SK-N-SH (cell line): ENCODE measurements at regions not wholly inside any gene's neighbourhood (a gene's known extent, or its start where the extent isn't known, plus 50 kb on each side); places are given as distances from the start of the nearest gene placed in this dataset.

ENCODE experiments used
- CTCF ChIA-PET: fragments of 300-600, 350-600 bp; formaldehyde crosslinking; extraction: SDS; loops from one replicate; lab custom pipeline; 2021; lab: Yijun Ruan, JAX
- POLR2A ChIA-PET: fragments of 350-600 bp; sonication (Branson Sonifier 250); formaldehyde crosslinking; extraction: SDS; loops from one replicate; lab custom pipeline; 2020; ENCODE audit warnings: antibody characterized with exemption, inconsistent platforms; lab: Yijun Ruan, JAX
- DNase-seq: peaks from one replicate; pipeline ENCODE4 v3.0.0; 2012
- H2AFZ ChIP-seq: fragments of 200-600 bp; sonication (generic); 2 replicates; pipeline ENCODE4 v1.8.1; 2016; ENCODE audit warnings: antibody characterized with exemption, mild to moderate bottlenecking, low read depth
- H3F3A ChIP-seq: fragments of 200-600 bp; sonication (generic); replicated peaks from 2 replicates; pipeline ENCODE3; 2016; ENCODE audit warnings: antibody characterized with exemption, mild to moderate bottlenecking; ENCODE audit not compliant: insufficient read depth
- H3K27ac ChIP-seq, 2 experiments: fragments of 200-500 bp in 1 of 2; fragments of 200-600 bp in 1 of 2; sonication (Bioruptor generic) in 1 of 2; sonication (generic), shearing (Covaris generic) in 1 of 2; 2 replicates each; pipeline versions ENCODE4 v1.5.1 to v1.6.1; 2014 to 2016; ENCODE audit warnings: low read depth in 2 of 2, inconsistent platforms in 1 of 2, low read length in 1 of 2, mild to moderate bottlenecking in 1 of 2, mixed read lengths in 1 of 2
- H3K27me3 ChIP-seq: fragments of 200-600 bp; sonication (generic), shearing (Covaris generic); 2 replicates; pipeline ENCODE4 v1.6.1; 2016; ENCODE audit warnings: mixed run types; ENCODE audit not compliant: insufficient read depth
- H3K36me3 ChIP-seq, 2 experiments: fragments of 200-500 bp in 1 of 2; fragments of 200-600 bp in 1 of 2; sonication (Bioruptor generic) in 1 of 2; sonication (generic) in 1 of 2; replicated peaks in 1 of 2; 2 replicates each; pipeline versions ENCODE3 to v1.5.1; 2014 to 2016; ENCODE audit warnings: low read length in 1 of 2, mild to moderate bottlenecking in 1 of 2; ENCODE audit not compliant: insufficient read depth in 2 of 2, control insufficient read depth in 1 of 2
- H3K4me1 ChIP-seq, 2 experiments: fragments of 200-500 bp in 1 of 2; fragments of 200-600 bp in 1 of 2; sonication (Bioruptor generic) in 1 of 2; sonication (generic), shearing (Covaris generic) in 1 of 2; 2 replicates each; pipeline versions ENCODE4 v1.5.1 to v1.6.1; 2014 to 2016; ENCODE audit warnings: low read depth in 1 of 2, low read length in 1 of 2, mixed run types in 1 of 2; ENCODE audit not compliant: insufficient read depth in 2 of 2, control insufficient read depth in 1 of 2
- H3K4me2 ChIP-seq: fragments of 200-600 bp; sonication (generic), shearing (Covaris generic); 2 replicates; pipeline ENCODE4 v1.6.1; 2017; ENCODE audit warnings: mixed run types
- H3K4me3 ChIP-seq, 2 experiments: fragments of 200-500 bp in 1 of 2; fragments of 200-600 bp in 1 of 2; sonication (Bioruptor generic) in 1 of 2; sonication (generic), shearing (Covaris generic) in 1 of 2; 2 replicates each; pipeline versions ENCODE4 v1.5.1 to v1.8.1; 2014 to 2016; ENCODE audit warnings: low read depth in 2 of 2, inconsistent platforms in 1 of 2, low read length in 1 of 2, mild to moderate bottlenecking in 1 of 2, mixed read lengths in 1 of 2, moderate library complexity in 1 of 2
- H3K79me2 ChIP-seq: fragments of 200-600 bp; sonication (generic); 2 replicates; pipeline ENCODE4 v1.8.1; 2017; ENCODE audit warnings: mild to moderate bottlenecking; ENCODE audit not compliant: insufficient read depth
- H3K9ac ChIP-seq: fragments of 200-600 bp; sonication (generic); 2 replicates; pipeline ENCODE4 v1.6.1; 2017; ENCODE audit warnings: mixed run types
- H3K9me2 ChIP-seq: fragments of 200-600 bp; sonication (generic); 2 replicates; pipeline ENCODE4 v1.6.1; 2017; ENCODE audit warnings: mixed run types
- H3K9me3 ChIP-seq: fragments of 200-600 bp; sonication (generic); 2 replicates; pipeline ENCODE4 v1.6.1; 2017; ENCODE audit warnings: mixed run types, mild to moderate bottlenecking, moderate library complexity
- H4K20me1 ChIP-seq: fragments of 200-600 bp; sonication (generic); 2 replicates; pipeline ENCODE4 v1.6.1; 2017; ENCODE audit warnings: mild to moderate bottlenecking, mixed run types; ENCODE audit not compliant: insufficient read depth
- CHD2 ChIP-seq: fragments of 150-350 bp; IDR thresholded peaks from 2 replicates; pipeline ENCODE4 v1.6.1; 2018; ENCODE audit warnings: low read length; ENCODE audit not compliant: partially characterized antibody
- ELF1 ChIP-seq: IDR thresholded peaks from 2 replicates; pipeline ENCODE4 v1.4.0; 2012
- FOXJ3 ChIP-seq: sonication (generic); formaldehyde crosslinking; IDR thresholded peaks from 2 replicates; pipeline ENCODE4 v1.5.1; 2020; ENCODE audit warnings: mild to moderate bottlenecking, missing genetic modification reagents
- GATA2 ChIP-seq: sonication (generic); formaldehyde crosslinking; IDR thresholded peaks from 2 replicates; pipeline ENCODE4 v1.5.0; 2020; ENCODE audit warnings: mild to moderate bottlenecking, missing genetic modification reagents
- JUND ChIP-seq: IDR thresholded peaks from 2 replicates; pipeline ENCODE4 v1.4.0; 2012
- NFIC ChIP-seq: IDR thresholded peaks from 2 replicates; pipeline ENCODE4 v1.4.0; 2012; ENCODE audit warnings: borderline replicate concordance
- NRF1 ChIP-seq: IDR thresholded peaks from 2 replicates; pipeline ENCODE4 v1.6.1; 2012; ENCODE audit warnings: low read depth, mild to moderate bottlenecking, low read length
- RAD21 ChIP-seq: IDR thresholded peaks from 2 replicates; pipeline ENCODE4 v1.6.1; 2012; ENCODE audit warnings: mild to moderate bottlenecking, low read length
- SIN3A ChIP-seq: IDR thresholded peaks from 2 replicates; pipeline ENCODE4 v1.6.1; 2012; ENCODE audit warnings: low read depth, mild to moderate bottlenecking, low read length, moderate library complexity, borderline replicate concordance
- TAF1 ChIP-seq: IDR thresholded peaks from 2 replicates; pipeline ENCODE4 v1.6.1; 2012; ENCODE audit warnings: low read depth, mild to moderate bottlenecking, low read length, moderate library complexity, borderline replicate concordance
- YY1 ChIP-seq: IDR thresholded peaks from 2 replicates; pipeline ENCODE4 v1.4.0; 2012; ENCODE audit warnings: low read depth, mild to moderate bottlenecking
- WGBS: methylation state at CpG from one replicate; pipeline ENCODE4 v1.1.6; 2017; ENCODE audit warnings: low lambda C conversion rate; 5-methylcytosine and 5-hydroxymethylcytosine counted together
- TF ChIP-seq, protein P1 (sequence below): IDR thresholded peaks from 2 replicates; pipeline ENCODE4 v1.4.0; 2012; ENCODE audit warnings: low read depth
- TF ChIP-seq, protein P2 (sequence below): IDR thresholded peaks from 2 replicates; pipeline ENCODE4 v1.6.1; 2012; ENCODE audit warnings: mild to moderate bottlenecking, low read depth, low read length, moderate library complexity
- TF ChIP-seq, protein P3 (sequence below): IDR thresholded peaks from 2 replicates; pipeline ENCODE4 v1.4.0; 2012; ENCODE audit warnings: low read depth, borderline replicate concordance

GRCh38 chr1:218715961-218716669, 371.0 kb downstream of the TGFB2 start:
- TF ChIP-seq NFIC, result no peak
- TF ChIP-seq RAD21, result no peak
- TF ChIP-seq CHD2, result no peak
- TF ChIP-seq GATA2, result no peak
- TF ChIP-seq, protein P1, sequence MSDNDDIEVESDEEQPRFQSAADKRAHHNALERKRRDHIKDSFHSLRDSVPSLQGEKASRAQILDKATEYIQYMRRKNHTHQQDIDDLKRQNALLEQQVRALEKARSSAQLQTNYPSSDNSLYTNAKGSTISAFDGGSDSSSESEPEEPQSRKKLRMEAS, result no peak
- TF ChIP-seq NRF1, result no peak
- no peak for TF ChIP-seq SIN3A
- no peak for TF ChIP-seq YY1
- no peak for TF ChIP-seq TAF1
- TF ChIP-seq ELF1, result no peak
- TF ChIP-seq, protein P2, sequence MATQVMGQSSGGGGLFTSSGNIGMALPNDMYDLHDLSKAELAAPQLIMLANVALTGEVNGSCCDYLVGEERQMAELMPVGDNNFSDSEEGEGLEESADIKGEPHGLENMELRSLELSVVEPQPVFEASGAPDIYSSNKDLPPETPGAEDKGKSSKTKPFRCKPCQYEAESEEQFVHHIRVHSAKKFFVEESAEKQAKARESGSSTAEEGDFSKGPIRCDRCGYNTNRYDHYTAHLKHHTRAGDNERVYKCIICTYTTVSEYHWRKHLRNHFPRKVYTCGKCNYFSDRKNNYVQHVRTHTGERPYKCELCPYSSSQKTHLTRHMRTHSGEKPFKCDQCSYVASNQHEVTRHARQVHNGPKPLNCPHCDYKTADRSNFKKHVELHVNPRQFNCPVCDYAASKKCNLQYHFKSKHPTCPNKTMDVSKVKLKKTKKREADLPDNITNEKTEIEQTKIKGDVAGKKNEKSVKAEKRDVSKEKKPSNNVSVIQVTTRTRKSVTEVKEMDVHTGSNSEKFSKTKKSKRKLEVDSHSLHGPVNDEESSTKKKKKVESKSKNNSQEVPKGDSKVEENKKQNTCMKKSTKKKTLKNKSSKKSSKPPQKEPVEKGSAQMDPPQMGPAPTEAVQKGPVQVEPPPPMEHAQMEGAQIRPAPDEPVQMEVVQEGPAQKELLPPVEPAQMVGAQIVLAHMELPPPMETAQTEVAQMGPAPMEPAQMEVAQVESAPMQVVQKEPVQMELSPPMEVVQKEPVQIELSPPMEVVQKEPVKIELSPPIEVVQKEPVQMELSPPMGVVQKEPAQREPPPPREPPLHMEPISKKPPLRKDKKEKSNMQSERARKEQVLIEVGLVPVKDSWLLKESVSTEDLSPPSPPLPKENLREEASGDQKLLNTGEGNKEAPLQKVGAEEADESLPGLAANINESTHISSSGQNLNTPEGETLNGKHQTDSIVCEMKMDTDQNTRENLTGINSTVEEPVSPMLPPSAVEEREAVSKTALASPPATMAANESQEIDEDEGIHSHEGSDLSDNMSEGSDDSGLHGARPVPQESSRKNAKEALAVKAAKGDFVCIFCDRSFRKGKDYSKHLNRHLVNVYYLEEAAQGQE, result no peak
- no peak for TF ChIP-seq FOXJ3 (CRISPR knock-in tag)
- TF ChIP-seq JUND, result no peak
- TF ChIP-seq, protein P3, sequence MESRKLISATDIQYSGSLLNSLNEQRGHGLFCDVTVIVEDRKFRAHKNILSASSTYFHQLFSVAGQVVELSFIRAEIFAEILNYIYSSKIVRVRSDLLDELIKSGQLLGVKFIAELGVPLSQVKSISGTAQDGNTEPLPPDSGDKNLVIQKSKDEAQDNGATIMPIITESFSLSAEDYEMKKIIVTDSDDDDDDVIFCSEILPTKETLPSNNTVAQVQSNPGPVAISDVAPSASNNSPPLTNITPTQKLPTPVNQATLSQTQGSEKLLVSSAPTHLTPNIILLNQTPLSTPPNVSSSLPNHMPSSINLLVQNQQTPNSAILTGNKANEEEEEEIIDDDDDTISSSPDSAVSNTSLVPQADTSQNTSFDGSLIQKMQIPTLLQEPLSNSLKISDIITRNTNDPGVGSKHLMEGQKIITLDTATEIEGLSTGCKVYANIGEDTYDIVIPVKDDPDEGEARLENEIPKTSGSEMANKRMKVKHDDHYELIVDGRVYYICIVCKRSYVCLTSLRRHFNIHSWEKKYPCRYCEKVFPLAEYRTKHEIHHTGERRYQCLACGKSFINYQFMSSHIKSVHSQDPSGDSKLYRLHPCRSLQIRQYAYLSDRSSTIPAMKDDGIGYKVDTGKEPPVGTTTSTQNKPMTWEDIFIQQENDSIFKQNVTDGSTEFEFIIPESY, result no peak
- H4K20me1 ChIP-seq, result no peaks in the 10 kb centered on the region
- no peaks in the 10 kb centered on the region for H3K9me3 ChIP-seq
- CTCF ChIA-PET, result interaction anchor here (1.2 kb wide), 1 partner anchor 43 kb away, joined by 4 read pairs; no protein-coding TSS in a partner anchor
- H3K79me2 ChIP-seq, result no peaks in the 10 kb centered on the region
- no peak overlapping the region for H3K9ac ChIP-seq
- H3K36me3 ChIP-seq, result no peaks in the 10 kb centered on the region
- H3K4me3 ChIP-seq, result no peak overlapping the region
- H3K4me1 ChIP-seq, result peaks cover 0 to 3% of the 10 kb centered on the region in 2 experiments; a peak in 2 of 4 replicates
- DNase-seq, result no peak
- no peak overlapping the region for H3K4me2 ChIP-seq
- no peaks in the 10 kb centered on the region for H3F3A ChIP-seq
- H3K27ac ChIP-seq, result no peak overlapping the region
- H3K27me3 ChIP-seq, result no peaks in the 10 kb centered on the region
- POLR2A ChIA-PET, result no interaction called here
- 100% methylated on average over 3 of the region's 3 CpGs for whole genome bisulfite sequencing
- no peaks in the 10 kb centered on the region for H3K9me2 ChIP-seq
- H2AFZ ChIP-seq, result no peak overlapping the region
